Small intestine (tissue), 7 donors: ENCODE measurements at regions not wholly inside any gene's neighbourhood (a gene's known extent, or its start where the extent isn't known, plus 50 kb on each side); places are given as distances from the start of the nearest gene placed in this dataset.
"Not testable (repeated sequence)": the region's sequence is repeated elsewhere in the genome, so short reads cannot be mapped to it uniquely, and the experiment has no call there.

ENCODE experiments used
- DNase-seq, 2 donors: peaks; one replicate each; pipeline versions ENCODE4 v3.0.0 to v3.0.0-alpha.2; 2013
- FAIRE-seq: peaks from 2 replicates; lab custom pipeline; 2012; peaks lifted over from hg19 to GRCh38; lab: Jason Lieb, UNC
- H3K27ac ChIP-seq, 3 donors: one replicate each; pipeline ENCODE4 v1.5.1; 2013; ENCODE audit warnings: low read length in 2 of 3, mild to moderate bottlenecking in 2 of 3, control low read depth in 1 of 3, inconsistent platforms in 1 of 3, low read depth in 1 of 3, moderate library complexity in 1 of 3
- H3K27me3 ChIP-seq, 3 donors: one replicate each; pipeline ENCODE4 v1.6.1; 2013; ENCODE audit warnings: low read length in 3 of 3, inconsistent platforms in 1 of 3; ENCODE audit not compliant: control insufficient read depth in 3 of 3, insufficient read depth in 3 of 3
- H3K36me3 ChIP-seq, 3 donors: one replicate each; pipeline ENCODE4 v1.6.1; 2013; ENCODE audit warnings: low read length in 3 of 3, inconsistent platforms in 1 of 3, low read depth in 1 of 3, mild to moderate bottlenecking in 1 of 3, moderate library complexity in 1 of 3; ENCODE audit not compliant: control insufficient read depth in 3 of 3, insufficient read depth in 2 of 3
- H3K4me1 ChIP-seq, 3 donors: one replicate each; pipeline ENCODE4 v1.6.1; 2013; ENCODE audit warnings: low read length in 2 of 3, inconsistent platforms in 1 of 3, low read depth in 1 of 3, mild to moderate bottlenecking in 1 of 3, moderate library complexity in 1 of 3; ENCODE audit not compliant: control insufficient read depth in 3 of 3, insufficient read depth in 2 of 3
- H3K4me3 ChIP-seq, 3 donors: one replicate each; pipeline ENCODE4 v1.5.1; 2013; ENCODE audit warnings: low read length in 3 of 3, control low read depth in 1 of 3, inconsistent platforms in 1 of 3, low read depth in 1 of 3, mild to moderate bottlenecking in 1 of 3, moderate library complexity in 1 of 3
- H3K9me3 ChIP-seq, 2 donors: one replicate each; pipeline ENCODE4 v1.6.1; 2013; ENCODE audit warnings: low read depth in 1 of 2, low read length in 1 of 2; ENCODE audit not compliant: control insufficient read depth in 2 of 2, insufficient read depth in 1 of 2
- WGBS, 3 donors: extraction: QIAGEN DNeasy Blood & Tissue Kit; methylation state at CpG; one replicate each; pipeline ENCODE4 v1.1.7; 2013; 5-methylcytosine and 5-hydroxymethylcytosine counted together
- donor health status: healthy with polysubstance abuse.
- donor health status: control.
- donor health status: control.
- donor health status: Bipolar disorder and iron deficiency.
- donor health status: healthy.

GRCh38 chr9:85487872-85488271 is 253.9 kb downstream of the AGTPBP1 start:
- no peak for DNase-seq
- no peaks in the 10 kb centered on the region for H3K9me3 ChIP-seq
- WGBS, 3 donors: 89 to 98% (median 95%) methylated on average over 5 of the region's 5 CpGs

GRCh38 chr9:85484235-85484634 is 257.5 kb downstream of the AGTPBP1 start:
- Histone ChIP-seq H3K36me3 (no peaks in the 10 kb centered on the region), H3K9me3 (no peaks in the 10 kb centered on the region), H3K4me1 (no peaks in the 10 kb centered on the region), H3K27me3 (peaks cover 0 to 4% (median 0%) of the 10 kb centered on the region in 3 donors), H3K27ac (no peak overlapping the region), H3K4me3 (no peak overlapping the region)
- DNase-seq (no peak), FAIRE-seq (no peak)
- WGBS, 3 donors: 74 to 83% (median 80%) methylated on average over 2 of the region's 2 CpGs

More at GRCh38 chr9:85487872-85488271, 253.9 kb downstream of the AGTPBP1 start:
- FAIRE-seq: no peak
- Histone ChIP-seq H3K4me3 (no peak overlapping the region), H3K27me3 (peaks cover 0 to 4% (median 0%) of the 10 kb centered on the region in 3 donors), H3K4me1 (no peaks in the 10 kb centered on the region), H3K36me3 (no peaks in the 10 kb centered on the region), H3K27ac (no peak overlapping the region)

GRCh38 chr9:85483208-85483607 is 258.5 kb downstream of the AGTPBP1 start:
- no peak for FAIRE-seq
- Histone ChIP-seq H3K9me3 (no peaks in the 10 kb centered on the region), H3K27ac (no peak overlapping the region), H3K27me3 (peaks cover 0 to 4% (median 0%) of the 10 kb centered on the region in 3 donors), H3K4me3 (no peak overlapping the region), H3K4me1 (no peaks in the 10 kb centered on the region), H3K36me3 (no peaks in the 10 kb centered on the region)
- DNase-seq: no peak
- WGBS, 3 donors: 63 to 76% (median 65%) methylated on average over 4 of the region's 4 CpGs

GRCh38 chr9:85479305-85479704 is 262.4 kb downstream of the AGTPBP1 start:
- Histone ChIP-seq H3K9me3 (peaks cover 0 to 9% of the 10 kb centered on the region in 2 donors), H3K4me3 (no peak overlapping the region), H3K27ac (no peak overlapping the region), H3K4me1 (no peaks in the 10 kb centered on the region), H3K27me3 (peaks cover 0 to 2% (median 0%) of the 10 kb centered on the region in 3 donors), H3K36me3 (no peaks in the 10 kb centered on the region)
- no peak for FAIRE-seq
- WGBS, 3 donors: 84 to 91% (median 84%) methylated on average over 1 of the region's 1 CpG
- no peak for DNase-seq

- no peak for DNase-seq
- no peak overlapping the region for H3K4me3 ChIP-seq
- WGBS, 3 donors: 81 to 90% (median 82%) methylated on average over 3 of the region's 3 CpGs
- H3K4me1 ChIP-seq: no peaks in the 10 kb centered on the region
- no peak for FAIRE-seq
- no peaks in the 10 kb centered on the region for H3K36me3 ChIP-seq
- H3K27ac ChIP-seq: no peak overlapping the region
- H3K9me3 ChIP-seq: peaks cover 0 to 9% of the 10 kb centered on the region in 2 donors
- H3K27me3 ChIP-seq: peaks cover 0 to 2% (median 0%) of the 10 kb centered on the region in 3 donors
Measured at GRCh38 chr9:85478847-85479246, 262.9 kb downstream of the AGTPBP1 start.

- not testable (repeated sequence) for H3K27me3 ChIP-seq, DNase-seq, H3K4me1 ChIP-seq, H3K36me3 ChIP-seq, FAIRE-seq, H3K9me3 ChIP-seq, H3K27ac ChIP-seq, H3K4me3 ChIP-seq
Measured at GRCh38 chr9:85474896-85475295, 266.9 kb downstream of the AGTPBP1 start.

- no peaks in the 10 kb centered on the region for H3K36me3 ChIP-seq
- H3K9me3 ChIP-seq: peaks cover 0 to 9% of the 10 kb centered on the region in 2 donors
- no peaks in the 10 kb centered on the region for H3K4me1 ChIP-seq
- no peak for DNase-seq
- H3K27me3 ChIP-seq: no peaks in the 10 kb centered on the region
- 65 to 77% (median 71%) methylated on average over 1 of the region's 1 CpG for WGBS, 3 donors
- no peak for FAIRE-seq
- H3K27ac ChIP-seq: no peak overlapping the region
- no peak overlapping the region for H3K4me3 ChIP-seq
Measured at GRCh38 chr9:85471791-85472190, 270.0 kb downstream of the AGTPBP1 start.

- no peak overlapping the region for H3K27ac ChIP-seq
Measured at GRCh38 chr9:85469041-85469440, 272.7 kb downstream of the AGTPBP1 start.

GRCh38 chr9:85466834-85467233 is 274.9 kb downstream of the AGTPBP1 start:
- Histone ChIP-seq H3K36me3 (no peaks in the 10 kb centered on the region), H3K4me1 (no peaks in the 10 kb centered on the region), H3K4me3 (no peak overlapping the region), H3K9me3 (no peaks in the 10 kb centered on the region), H3K27me3 (no peaks in the 10 kb centered on the region), H3K27ac (no peak overlapping the region)
- FAIRE-seq: no peak
- WGBS, 3 donors: 74 to 81% (median 75%) methylated on average over 10 of the region's 10 CpGs
- DNase-seq: no peak

More at GRCh38 chr9:85469041-85469440, 272.7 kb downstream of the AGTPBP1 start:
- Histone ChIP-seq H3K4me3 (no peak overlapping the region), H3K36me3 (no peaks in the 10 kb centered on the region), H3K4me1 (no peaks in the 10 kb centered on the region), H3K27me3 (no peaks in the 10 kb centered on the region), H3K9me3 (no peaks in the 10 kb centered on the region)
- DNase-seq: no peak
- FAIRE-seq: no peak
- WGBS, 3 donors: 78 to 89% (median 87%) methylated on average over 10 of the region's 10 CpGs
